ENCODE measurements at regions not wholly inside any gene's neighbourhood (a gene's known extent, or its start where the extent isn't known, plus 50 kb on each side); places are given as distances from the start of the nearest gene placed in this dataset.

GRCh38 chr7:153043440-153043839, 283.9 kb downstream of the ACTR3B start:
- WGBS (ENCODE audit: insufficient coverage), result 87% methylated on average over 8 of the region's 9 CpGs
- CTCF ChIA-PET, result no interaction called here

GRCh38 chr7:153044981-153045380, 285.4 kb downstream of the ACTR3B start:
- H3K36me3 ChIP-seq (ENCODE audit: control insufficient read depth in 4 of 4, insufficient read depth in 4 of 4, low read length in 3 of 4), result no peaks in the 10 kb centered on the region
- no peak overlapping the region for H3K27ac ChIP-seq (ENCODE audit: insufficient read depth in 1 of 2, low read depth in 1 of 2, low read length in 2 of 2, poor library complexity in 1 of 2, severe bottlenecking in 2 of 2)
- no peak overlapping the region for H3K4me3 ChIP-seq (ENCODE audit: control insufficient read depth in 1 of 7, extremely low read depth in 1 of 7, insufficient read depth in 4 of 7, low read depth in 2 of 7, low read length in 6 of 7)
- no peaks in the 10 kb centered on the region for H3K9me3 ChIP-seq (ENCODE audit: control extremely low read depth in 1 of 5, control insufficient read depth in 4 of 5, insufficient read depth in 2 of 5, low read depth in 1 of 5, low read length in 4 of 5)
- no peaks in the 10 kb centered on the region for H3K4me1 ChIP-seq (ENCODE audit: control extremely low read depth in 1 of 4, control insufficient read depth in 4 of 4, insufficient read depth in 4 of 4, low read length in 3 of 4)
- H3K27me3 ChIP-seq (replicated peaks in 2 of 5; ENCODE audit: control insufficient read depth in 4 of 5, insufficient read depth in 5 of 5, low read length in 4 of 5), result no peaks in the 10 kb centered on the region
- DNase-seq, result no peak
- CTCF ChIA-PET, result no interaction called here
- POLR2A ChIA-PET, result no interaction called here

More at GRCh38 chr7:153043440-153043839, 283.9 kb downstream of the ACTR3B start:
- H3K27me3 ChIP-seq (replicated peaks in 2 of 5; ENCODE audit: control insufficient read depth in 4 of 5, insufficient read depth in 5 of 5, low read length in 4 of 5), result no peaks in the 10 kb centered on the region
- H3K36me3 ChIP-seq (ENCODE audit: control insufficient read depth in 4 of 4, insufficient read depth in 4 of 4, low read length in 3 of 4), result no peaks in the 10 kb centered on the region
- H3K4me3 ChIP-seq (ENCODE audit: control insufficient read depth in 1 of 7, extremely low read depth in 1 of 7, insufficient read depth in 4 of 7, low read depth in 2 of 7, low read length in 6 of 7), result no peak overlapping the region
- DNase-seq, result no peak
- POLR2A ChIA-PET, result no interaction called here
- H3K27ac ChIP-seq (ENCODE audit: insufficient read depth in 1 of 2, low read depth in 1 of 2, low read length in 2 of 2, poor library complexity in 1 of 2, severe bottlenecking in 2 of 2), result no peak overlapping the region
- H3K4me1 ChIP-seq (ENCODE audit: control extremely low read depth in 1 of 4, control insufficient read depth in 4 of 4, insufficient read depth in 4 of 4, low read length in 3 of 4), result no peaks in the 10 kb centered on the region
- H3K9me3 ChIP-seq (ENCODE audit: control extremely low read depth in 1 of 5, control insufficient read depth in 4 of 5, insufficient read depth in 2 of 5, low read depth in 1 of 5, low read length in 4 of 5), result no peaks in the 10 kb centered on the region

DNA sequence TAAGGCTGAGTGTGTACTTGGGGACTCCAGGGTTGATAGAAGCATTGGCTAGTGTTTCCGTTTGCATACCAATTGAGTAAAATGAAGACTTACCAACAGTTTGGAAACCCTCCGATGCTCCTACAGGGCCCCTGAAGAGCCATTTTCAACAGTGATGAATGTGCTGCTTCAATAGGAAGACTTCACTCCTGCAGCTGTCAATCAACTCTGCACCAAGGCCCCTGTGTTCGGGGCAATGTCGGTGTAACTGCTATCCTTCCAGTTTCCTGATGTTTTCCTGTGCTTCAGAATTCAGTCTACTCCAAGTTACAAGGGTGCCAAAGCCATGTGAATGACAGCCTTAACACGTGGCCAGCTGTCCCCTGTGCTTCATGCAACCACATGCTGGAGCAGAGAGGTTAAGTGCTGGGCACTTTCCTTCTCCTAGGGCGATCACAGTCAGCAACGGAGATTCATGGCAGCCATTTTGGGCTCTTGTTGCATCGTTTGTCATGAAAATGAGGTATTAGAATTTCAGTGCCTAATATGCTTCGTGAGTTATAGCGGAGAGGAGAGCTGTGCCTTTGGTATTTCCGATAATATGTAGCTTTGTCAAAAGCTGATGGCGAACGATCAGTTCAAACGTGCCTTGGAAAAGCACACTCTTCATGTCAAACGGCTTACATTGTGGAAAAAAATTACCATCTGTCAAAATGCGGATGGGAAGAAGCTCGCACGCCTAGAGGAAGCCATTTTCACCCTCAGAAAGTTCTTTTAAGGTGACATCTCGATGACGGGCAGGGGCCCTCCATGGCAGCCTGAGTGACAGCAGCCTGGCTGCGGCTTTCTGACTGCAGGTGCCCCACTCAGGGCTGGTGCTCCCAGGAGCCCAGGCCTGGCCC, 287.8 kb downstream of the ACTR3B start:
- no peak for DNase-seq
- no peaks in the 10 kb centered on the region for H3K9me3 ChIP-seq (ENCODE audit: control extremely low read depth in 1 of 5, control insufficient read depth in 4 of 5, insufficient read depth in 2 of 5, low read depth in 1 of 5, low read length in 4 of 5)
- H3K4me3 ChIP-seq (ENCODE audit: control insufficient read depth in 1 of 7, extremely low read depth in 1 of 7, insufficient read depth in 4 of 7, low read depth in 2 of 7, low read length in 6 of 7), result no peak overlapping the region
- no peaks in the 10 kb centered on the region for H3K4me1 ChIP-seq (ENCODE audit: control extremely low read depth in 1 of 4, control insufficient read depth in 4 of 4, insufficient read depth in 4 of 4, low read length in 3 of 4)
- ChIA-PET CTCF (no interaction called here), POLR2A (no interaction called here)
- WGBS (ENCODE audit: insufficient coverage), result 94% methylated on average over 21 of the region's 21 CpGs
- H3K27me3 ChIP-seq (replicated peaks in 2 of 5; ENCODE audit: control insufficient read depth in 4 of 5, insufficient read depth in 5 of 5, low read length in 4 of 5), result no peaks in the 10 kb centered on the region
- no peaks in the 10 kb centered on the region for H3K36me3 ChIP-seq (ENCODE audit: control insufficient read depth in 4 of 4, insufficient read depth in 4 of 4, low read length in 3 of 4)
- no peak overlapping the region for H3K27ac ChIP-seq (ENCODE audit: insufficient read depth in 1 of 2, low read depth in 1 of 2, low read length in 2 of 2, poor library complexity in 1 of 2, severe bottlenecking in 2 of 2)

DNA sequence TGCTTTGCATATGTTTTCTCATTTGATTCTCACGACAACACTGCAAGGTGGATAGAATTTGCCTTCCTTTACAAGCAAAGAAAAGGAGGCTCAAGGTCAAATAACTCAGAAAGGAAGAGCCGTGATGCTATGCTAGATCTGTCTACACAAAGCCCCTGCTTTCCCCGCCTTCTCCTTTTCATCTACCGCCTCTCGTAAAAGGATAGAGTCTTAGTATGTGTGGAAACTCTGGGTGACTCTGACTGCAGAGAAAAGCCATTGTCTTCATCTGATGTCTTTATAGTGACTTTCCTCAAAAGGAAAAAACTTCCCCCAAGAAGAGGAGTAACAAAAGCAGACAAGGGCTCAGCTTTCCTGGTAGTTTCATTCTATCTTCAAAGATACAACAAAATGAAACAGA, 292.7 kb downstream of the ACTR3B start:
- Histone ChIP-seq H3K27ac (ENCODE audit: insufficient read depth in 1 of 2, low read depth in 1 of 2, low read length in 2 of 2, poor library complexity in 1 of 2, severe bottlenecking in 2 of 2) (no peak overlapping the region), H3K27me3 (replicated peaks in 2 of 5; ENCODE audit: control insufficient read depth in 4 of 5, insufficient read depth in 5 of 5, low read length in 4 of 5) (no peaks in the 10 kb centered on the region), H3K4me1 (ENCODE audit: control extremely low read depth in 1 of 4, control insufficient read depth in 4 of 4, insufficient read depth in 4 of 4, low read length in 3 of 4) (no peaks in the 10 kb centered on the region), H3K4me3 (ENCODE audit: control insufficient read depth in 1 of 7, extremely low read depth in 1 of 7, insufficient read depth in 4 of 7, low read depth in 2 of 7, low read length in 6 of 7) (no peak overlapping the region), H3K36me3 (ENCODE audit: control insufficient read depth in 4 of 4, insufficient read depth in 4 of 4, low read length in 3 of 4) (no peaks in the 10 kb centered on the region), H3K9me3 (ENCODE audit: control extremely low read depth in 1 of 5, control insufficient read depth in 4 of 5, insufficient read depth in 2 of 5, low read depth in 1 of 5, low read length in 4 of 5) (no peaks in the 10 kb centered on the region)
- WGBS (ENCODE audit: insufficient coverage), result 100% methylated on average over 1 of the region's 5 CpGs
- ChIA-PET POLR2A (no interaction called here), CTCF (no interaction called here)
- DNase-seq, result no peak

DNA sequence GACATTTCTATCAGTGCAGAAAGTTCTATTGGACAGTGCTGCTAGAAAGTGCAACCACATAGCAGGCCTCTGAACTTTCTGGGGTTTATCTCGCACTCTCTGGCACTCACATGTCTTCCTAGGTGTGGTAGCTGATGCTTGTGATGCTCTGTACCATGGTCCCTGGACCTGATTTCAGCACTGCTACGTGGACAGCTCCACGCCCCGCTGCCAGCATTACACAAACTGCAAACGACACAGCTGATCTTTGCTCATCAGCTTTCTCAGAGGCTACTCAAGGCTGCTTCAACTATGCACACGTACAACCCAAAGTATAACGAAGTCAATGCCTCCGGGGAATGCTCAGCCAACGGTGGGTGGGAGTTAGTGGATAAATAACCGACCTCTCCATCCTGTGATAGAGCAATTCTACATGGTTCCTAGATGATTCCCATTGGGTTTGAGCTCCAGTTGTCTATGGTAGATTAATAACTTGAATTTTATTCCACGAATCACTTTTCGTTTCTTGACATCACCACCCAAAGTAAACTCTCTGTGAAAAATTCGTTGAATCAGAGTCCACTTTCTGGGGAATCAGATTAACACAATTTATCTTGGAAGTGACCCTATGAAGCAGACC, 302.5 kb downstream of the ACTR3B start:
- DNase-seq, result peak in 2 of 3 donors; percentile 2 to 6
- CTCF ChIA-PET, result no interaction called here
- WGBS (ENCODE audit: insufficient coverage), result 47% methylated on average over 7 of the region's 13 CpGs

GRCh38 chr7:153065051-153065450, 305.5 kb downstream of the ACTR3B start:
- POLR2A ChIA-PET, result no interaction called here
- 14% methylated on average over 1 of the region's 1 CpG for WGBS (ENCODE audit: insufficient coverage)
- CTCF ChIA-PET, result no interaction called here
- no peak for DNase-seq
- Histone ChIP-seq H3K4me3 (ENCODE audit: control insufficient read depth in 1 of 7, extremely low read depth in 1 of 7, insufficient read depth in 4 of 7, low read depth in 2 of 7, low read length in 6 of 7) (no peak overlapping the region), H3K27me3 (replicated peaks in 2 of 5; ENCODE audit: control insufficient read depth in 4 of 5, insufficient read depth in 5 of 5, low read length in 4 of 5) (no peaks in the 10 kb centered on the region), H3K4me1 (ENCODE audit: control extremely low read depth in 1 of 4, control insufficient read depth in 4 of 4, insufficient read depth in 4 of 4, low read length in 3 of 4) (no peaks in the 10 kb centered on the region), H3K36me3 (ENCODE audit: control insufficient read depth in 4 of 4, insufficient read depth in 4 of 4, low read length in 3 of 4) (no peaks in the 10 kb centered on the region), H3K27ac (ENCODE audit: insufficient read depth in 1 of 2, low read depth in 1 of 2, low read length in 2 of 2, poor library complexity in 1 of 2, severe bottlenecking in 2 of 2) (no peak overlapping the region), H3K9me3 (ENCODE audit: control extremely low read depth in 1 of 5, control insufficient read depth in 4 of 5, insufficient read depth in 2 of 5, low read depth in 1 of 5, low read length in 4 of 5) (peaks cover 0 to 3% (median 0%) of the 10 kb centered on the region in 5 experiments)

More for the DNA sequence above, 302.5 kb downstream of the ACTR3B start:
- no peaks in the 10 kb centered on the region for H3K4me1 ChIP-seq (ENCODE audit: control extremely low read depth in 1 of 4, control insufficient read depth in 4 of 4, insufficient read depth in 4 of 4, low read length in 3 of 4)
- H3K27ac ChIP-seq (ENCODE audit: insufficient read depth in 1 of 2, low read depth in 1 of 2, low read length in 2 of 2, poor library complexity in 1 of 2, severe bottlenecking in 2 of 2), result no peak overlapping the region
- H3K4me3 ChIP-seq (ENCODE audit: control insufficient read depth in 1 of 7, extremely low read depth in 1 of 7, insufficient read depth in 4 of 7, low read depth in 2 of 7, low read length in 6 of 7), result no peak overlapping the region
- H3K36me3 ChIP-seq (ENCODE audit: control insufficient read depth in 4 of 4, insufficient read depth in 4 of 4, low read length in 3 of 4), result no peaks in the 10 kb centered on the region
- H3K27me3 ChIP-seq (replicated peaks in 2 of 5; ENCODE audit: control insufficient read depth in 4 of 5, insufficient read depth in 5 of 5, low read length in 4 of 5), result no peaks in the 10 kb centered on the region
- POLR2A ChIA-PET, result no interaction called here
- peaks cover 0 to 3% (median 0%) of the 10 kb centered on the region in 5 experiments for H3K9me3 ChIP-seq (ENCODE audit: control extremely low read depth in 1 of 5, control insufficient read depth in 4 of 5, insufficient read depth in 2 of 5, low read depth in 1 of 5, low read length in 4 of 5)

DNA sequence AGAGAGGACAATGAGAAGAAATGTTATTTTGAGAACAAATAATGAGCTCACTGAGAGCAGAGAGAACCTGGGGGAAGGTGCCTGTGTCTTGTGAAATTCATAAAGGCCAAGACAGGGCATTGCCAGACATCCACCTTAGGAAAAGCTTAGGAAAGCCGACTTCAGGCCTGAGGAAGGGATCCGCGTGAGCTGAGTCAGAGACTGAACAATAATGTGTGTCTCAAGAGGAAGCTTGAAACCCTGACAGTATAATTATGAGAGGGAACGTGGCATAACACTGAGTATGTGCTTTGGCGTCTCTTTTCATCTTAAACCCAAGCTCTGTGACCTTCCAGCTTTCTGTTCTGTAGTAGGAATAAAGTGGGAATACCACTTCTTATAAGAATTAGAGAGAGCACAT, 307.2 kb downstream of the ACTR3B start:
- WGBS (ENCODE audit: insufficient coverage), result 91% methylated on average over 5 of the region's 5 CpGs

More for the DNA sequence above, 307.2 kb downstream of the ACTR3B start:
- ChIA-PET CTCF (no interaction called here), POLR2A (no interaction called here)
- Histone ChIP-seq H3K4me1 (ENCODE audit: control extremely low read depth in 1 of 4, control insufficient read depth in 4 of 4, insufficient read depth in 4 of 4, low read length in 3 of 4) (no peaks in the 10 kb centered on the region), H3K27me3 (replicated peaks in 2 of 5; ENCODE audit: control insufficient read depth in 4 of 5, insufficient read depth in 5 of 5, low read length in 4 of 5) (no peaks in the 10 kb centered on the region), H3K4me3 (ENCODE audit: control insufficient read depth in 1 of 7, extremely low read depth in 1 of 7, insufficient read depth in 4 of 7, low read depth in 2 of 7, low read length in 6 of 7) (no peak overlapping the region), H3K9me3 (ENCODE audit: control extremely low read depth in 1 of 5, control insufficient read depth in 4 of 5, insufficient read depth in 2 of 5, low read depth in 1 of 5, low read length in 4 of 5) (peaks cover 0 to 3% (median 0%) of the 10 kb centered on the region in 5 experiments), H3K36me3 (ENCODE audit: control insufficient read depth in 4 of 4, insufficient read depth in 4 of 4, low read length in 3 of 4) (no peaks in the 10 kb centered on the region), H3K27ac (ENCODE audit: insufficient read depth in 1 of 2, low read depth in 1 of 2, low read length in 2 of 2, poor library complexity in 1 of 2, severe bottlenecking in 2 of 2) (no peak overlapping the region)
- no peak for DNase-seq

All from common myeloid progenitor, CD34-positive (primary cell).